WTC11 (cell line): ENCODE measurements at regions not wholly inside any gene's neighbourhood (a gene's known extent, or its start where the extent isn't known, plus 50 kb on each side); places are given as distances from the start of the nearest gene placed in this dataset.
A peak's percentile ranks its signal among the peaks of the same experiment; 100 is the strongest.

ENCODE experiments used
- ATAC-seq: fragments of 200-7000 bp; cut with Tn5 transposase; 2 replicates; pipeline ENCODE4 v1.10.0; 2021; ENCODE audit warnings: mild to moderate bottlenecking, moderate library complexity
- CTCF ChIA-PET: fragments of 300-600 bp; sonication (Branson Sonifier 250); formaldehyde crosslinking; loops from one replicate; lab custom pipeline; 2021; ENCODE audit warnings: antibody characterized with exemption; lab: Charles Lee
- POLR2A ChIA-PET: fragments of 350-600 bp; sonication (Branson Sonifier 250); formaldehyde crosslinking; loops from one replicate; lab custom pipeline; 2021; ENCODE audit warnings: antibody characterized with exemption; lab: Charles Lee
- DNase-seq: peaks from one replicate; pipeline ENCODE4 v3.0.0; 2021; ENCODE audit warnings: low spot score
- H3K27ac Mint-ChIP-seq: 2 replicates; pipeline ENCODE4 v1.8.0; 2021; ENCODE audit warnings: mixed read lengths
- H3K27me3 Mint-ChIP-seq: 2 replicates; pipeline ENCODE4 v1.8.0; 2021; ENCODE audit warnings: low read depth, mild to moderate bottlenecking, moderate library complexity, mixed read lengths
- H3K36me3 Mint-ChIP-seq: 2 replicates; pipeline ENCODE4 v1.8.0; 2021; ENCODE audit warnings: mixed read lengths
- H3K4me1 Mint-ChIP-seq: 2 replicates; pipeline ENCODE4 v1.8.0; 2022; ENCODE audit warnings: mixed read lengths
- H3K4me3 Mint-ChIP-seq: 2 replicates; pipeline ENCODE4 v1.8.0; 2021; ENCODE audit warnings: mild to moderate bottlenecking, moderate library complexity, mixed read lengths
- H3K9me3 Mint-ChIP-seq: 2 replicates; pipeline ENCODE4 v1.8.0; 2021; ENCODE audit warnings: mixed read lengths
- ATF3 ChIP-seq: sonication (generic); formaldehyde crosslinking; conservative IDR thresholded peaks from 2 replicates; pipeline ENCODE4 v1.8.1; 2022; ENCODE audit warnings: mild to moderate bottlenecking, missing genetic modification reagents
- CDX4 ChIP-seq: fragments of 250-450 bp; sonication (Bioruptor Pico); IDR thresholded peaks from 2 replicates; pipeline ENCODE4 v1.9.0; 2021; ENCODE audit warnings: moderate library complexity, mild to moderate bottlenecking, inconsistent platforms, borderline replicate concordance
- E2F1 ChIP-seq: sonication (generic); formaldehyde crosslinking; IDR thresholded peaks from 2 replicates; pipeline ENCODE4 v1.8.0; 2022; ENCODE audit warnings: mild to moderate bottlenecking, missing genetic modification reagents
- ERG ChIP-seq: fragments of 250-450 bp; sonication (Bioruptor Pico); IDR thresholded peaks from 2 replicates; pipeline ENCODE4 v1.8.0; 2021; ENCODE audit warnings: mild to moderate bottlenecking
- FOXK1 ChIP-seq: sonication (generic); formaldehyde crosslinking; IDR thresholded peaks from 2 replicates; pipeline ENCODE4 v1.8.0; 2022; ENCODE audit warnings: mild to moderate bottlenecking, moderate library complexity, missing genetic modification reagents
- FOXP1 ChIP-seq: sonication (generic); formaldehyde crosslinking; IDR thresholded peaks from 2 replicates; pipeline ENCODE4 v1.8.0; 2022; ENCODE audit warnings: missing genetic modification reagents, mild to moderate bottlenecking, moderate library complexity, borderline replicate concordance
- GRHL2 ChIP-seq: fragments of 250-450 bp; sonication (Bioruptor Pico); IDR thresholded peaks from 2 replicates; pipeline ENCODE4 v1.8.0; 2022; ENCODE audit warnings: mild to moderate bottlenecking, moderate library complexity; ENCODE audit not compliant: insufficient replicate concordance, severe bottlenecking
- JUN ChIP-seq: sonication (generic); formaldehyde crosslinking; IDR thresholded peaks from 2 replicates; pipeline ENCODE4 v1.8.0; 2023; ENCODE audit warnings: mild to moderate bottlenecking, missing genetic modification reagents
- MXD4 ChIP-seq: fragments of 250-450 bp; sonication (Bioruptor Pico); IDR thresholded peaks from 2 replicates; pipeline ENCODE4 v1.8.0; 2021; ENCODE audit warnings: mild to moderate bottlenecking, moderate library complexity, borderline replicate concordance
- MYBL2 ChIP-seq: sonication (generic); formaldehyde crosslinking; IDR thresholded peaks from 2 replicates; pipeline ENCODE4 v1.8.1; 2023; ENCODE audit warnings: mild to moderate bottlenecking, moderate library complexity, missing genetic modification reagents
- RORB ChIP-seq: fragments of 250-450 bp; sonication (Bioruptor Pico); IDR thresholded peaks from 2 replicates; pipeline ENCODE4 v1.9.0; 2021; ENCODE audit warnings: mild to moderate bottlenecking
- SMAD3 ChIP-seq: sonication (generic); formaldehyde crosslinking; IDR thresholded peaks from 2 replicates; pipeline ENCODE4 v1.8.0; 2022; ENCODE audit warnings: missing genetic modification reagents, mild to moderate bottlenecking, borderline replicate concordance
- SP1 ChIP-seq: sonication (generic); formaldehyde crosslinking; conservative IDR thresholded peaks from 2 replicates; pipeline ENCODE4 v1.8.1; 2022; ENCODE audit warnings: missing genetic modification reagents
- TEAD1 ChIP-seq: sonication (generic); formaldehyde crosslinking; IDR thresholded peaks from 2 replicates; pipeline ENCODE4 v1.8.0; 2022; ENCODE audit warnings: mild to moderate bottlenecking, missing genetic modification reagents
- USF1 ChIP-seq: sonication (generic); formaldehyde crosslinking; IDR thresholded peaks from 2 replicates; pipeline ENCODE4 v1.8.0; 2022; ENCODE audit warnings: mild to moderate bottlenecking, missing genetic modification reagents
- ZMAT4 ChIP-seq: fragments of 250-450 bp; sonication (Bioruptor Pico); IDR thresholded peaks from 2 replicates; pipeline ENCODE4 v1.9.0; 2021; ENCODE audit warnings: mild to moderate bottlenecking
- ZNF232 ChIP-seq: sonication (generic); formaldehyde crosslinking; IDR thresholded peaks from 2 replicates; pipeline ENCODE4 v1.8.0; 2022; ENCODE audit warnings: mild to moderate bottlenecking, missing genetic modification reagents
- ZNF263 ChIP-seq: sonication (generic); formaldehyde crosslinking; IDR thresholded peaks from 2 replicates; pipeline ENCODE4 v1.8.1; 2022; ENCODE audit warnings: low read depth, mild to moderate bottlenecking, moderate library complexity, missing genetic modification reagents
- ZNF416 ChIP-seq: fragments of 250-450 bp; sonication (Bioruptor Pico); IDR thresholded peaks from 2 replicates; pipeline ENCODE4 v1.9.0; 2021; ENCODE audit warnings: mild to moderate bottlenecking, inconsistent platforms
- ZNF423 ChIP-seq: fragments of 250-450 bp; sonication (Bioruptor Pico); IDR thresholded peaks from 2 replicates; pipeline ENCODE4 v2.1.2; 2022; ENCODE audit warnings: mild to moderate bottlenecking, moderate library complexity

- no peak; the same call in 1 of the 2 replicates for ATAC-seq
- H3K9me3 Mint-ChIP-seq = peaks cover 9% of the 10 kb centered on the region
- peak; percentile 22 for DNase-seq
- H3K36me3 Mint-ChIP-seq = no peaks in the 10 kb centered on the region; the same call in 1 of the 2 replicates
- H3K4me3 Mint-ChIP-seq = no peak overlapping the region
- CTCF ChIA-PET = no interaction called here
- TF ChIP-seq ZNF423 (CRISPR knock-in tag) (peak; percentile 42; the same call in 1 of the 2 replicates), ZNF232 (no peak)
- no peaks in the 10 kb centered on the region for H3K4me1 Mint-ChIP-seq
- POLR2A ChIA-PET = no interaction called here
- no peaks in the 10 kb centered on the region for H3K27me3 Mint-ChIP-seq
- H3K27ac Mint-ChIP-seq = no peak overlapping the region
Observed at GRCh38 chr22:47618180-47619010, 855.9 kb downstream of the TBC1D22A start.

GRCh38 chr22:47617186-47617585 lies 854.7 kb downstream of the TBC1D22A start:
- 0 out of 2 replicates have a peak, but pooled peaks cover 3% of the 10 kb centered on the region for H3K27me3 Mint-ChIP-seq
- H3K4me3 Mint-ChIP-seq = no peak overlapping the region
- no peaks in the 10 kb centered on the region for H3K4me1 Mint-ChIP-seq
- ATAC-seq (no peak), DNase-seq (no peak)
- H3K36me3 Mint-ChIP-seq = no peaks in the 10 kb centered on the region; the same call in 1 of the 2 replicates
- no peak for TF ChIP-seq TEAD1 (CRISPR knock-in tag)
- H3K27ac Mint-ChIP-seq = no peak overlapping the region
- ChIA-PET CTCF (interaction anchor here (0.6 kb wide), 1 partner anchor 10 kb away, joined by 4 read pairs; no protein-coding TSS in a partner anchor), POLR2A (no interaction called here)
- peaks cover 9% of the 10 kb centered on the region for H3K9me3 Mint-ChIP-seq

GRCh38 chr22:47616396-47617020 lies 854.1 kb downstream of the TBC1D22A start:
- no peak for TF ChIP-seq MXD4
- no peak for TF ChIP-seq SMAD3
- no peak for TF ChIP-seq RORB (CRISPR knock-in tag)
- TF ChIP-seq USF1 (CRISPR knock-in tag) = no peak
- TF ChIP-seq ZMAT4 = no peak
- no peak for TF ChIP-seq CDX4 (CRISPR knock-in tag)
- TF ChIP-seq ZNF263 (CRISPR knock-in tag) = no peak
- no peak for TF ChIP-seq ZNF423 (CRISPR knock-in tag)
- TF ChIP-seq, all 79 proteins: peak for 0
- Mint-ChIP-seq H3K9me3 (peaks cover 9% of the 10 kb centered on the region), H3K4me3 (no peak overlapping the region), H3K27ac (no peak overlapping the region), H3K4me1 (no peaks in the 10 kb centered on the region), H3K36me3 (no peaks in the 10 kb centered on the region; the same call in 1 of the 2 replicates), H3K27me3 (0 out of 2 replicates have a peak, but pooled peaks cover 3% of the 10 kb centered on the region)
- DNase-seq = no peak
- ChIA-PET CTCF (interaction anchor here (0.6 kb wide), 1 partner anchor 11 kb away, joined by 4 read pairs; no protein-coding TSS in a partner anchor), POLR2A (no interaction called here)
- no peak for ATAC-seq

- Mint-ChIP-seq H3K9me3 (peaks cover 9% of the 10 kb centered on the region), H3K4me3 (no peak overlapping the region), H3K4me1 (no peaks in the 10 kb centered on the region), H3K27ac (no peak overlapping the region), H3K36me3 (no peaks in the 10 kb centered on the region; the same call in 1 of the 2 replicates), H3K27me3 (0 out of 2 replicates have a peak, but pooled peaks cover 3% of the 10 kb centered on the region)
- ATAC-seq (no peak), DNase-seq (no peak)
- POLR2A ChIA-PET = no interaction called here
- CTCF ChIA-PET = no interaction called here
- no peak for TF ChIP-seq ZNF416 (CRISPR knock-in tag)
- no peak for TF ChIP-seq ATF3 (CRISPR knock-in tag)
- TF ChIP-seq USF1 (CRISPR knock-in tag) = no peak
- TF ChIP-seq JUN (CRISPR knock-in tag) = no peak
- TF ChIP-seq SP1 (CRISPR knock-in tag) = no peak
- TF ChIP-seq E2F1 (CRISPR knock-in tag) = no peak
- no peak for TF ChIP-seq GRHL2
- no peak for TF ChIP-seq ERG
- no peak for TF ChIP-seq MYBL2 (CRISPR knock-in tag)
- TF ChIP-seq FOXP1 (CRISPR knock-in tag) = no peak
- TF ChIP-seq ZNF263 (CRISPR knock-in tag) = no peak
- TF ChIP-seq FOXK1 (CRISPR knock-in tag) = no peak
Observed at GRCh38 chr22:47615051-47615450, 852.6 kb downstream of the TBC1D22A start.
